ENCODE measurements at regions not wholly inside any gene's neighbourhood (a gene's known extent, or its start where the extent isn't known, plus 50 kb on each side); places are given as distances from the start of the nearest gene placed in this dataset.
"Not testable (repeated sequence)": the region's sequence is repeated elsewhere in the genome, so short reads cannot be mapped to it uniquely, and the experiment has no call there.

- Histone ChIP-seq H3K18ac (ENCODE audit: low read length) (no peak overlapping the region), H4K8ac (ENCODE audit: low read depth, low read length) (no peak overlapping the region), H3K9ac (ENCODE audit: low read depth, low read length, poor library complexity) (no peak overlapping the region), H3K27me3 (ENCODE audit: control insufficient read depth in 3 of 3, insufficient read depth in 3 of 3, low read depth in 1 of 3, low read length in 3 of 3) (no peaks in the 10 kb centered on the region), H3K36me3 (replicated peaks in 1 of 2; ENCODE audit: control insufficient read depth in 2 of 2, insufficient read depth in 2 of 2, low read length in 2 of 2) (no peaks in the 10 kb centered on the region), H2AFZ (ENCODE audit: low read length) (no peak overlapping the region), H3K23ac (ENCODE audit: low read depth, low read length, poor library complexity) (no peak overlapping the region), H2BK15ac (ENCODE audit: low read length) (no peak overlapping the region), H3K4me3 (ENCODE audit: low read length in 2 of 2) (no peak overlapping the region), H2BK120ac (ENCODE audit: low read depth, low read length) (no peak overlapping the region), H2BK12ac (ENCODE audit: low read length) (no peak overlapping the region), H3K9me3 (replicated peaks in 1 of 2; ENCODE audit: control insufficient read depth in 2 of 2, insufficient read depth in 1 of 2, low read depth in 1 of 2, low read length in 2 of 2) (no peaks in the 10 kb centered on the region), H3K4me2 (ENCODE audit: insufficient read depth, low read length, poor library complexity, severe bottlenecking) (no peak overlapping the region), H3K14ac (ENCODE audit: low read length) (no peak overlapping the region), H3K4me1 (ENCODE audit: control insufficient read depth in 2 of 2, insufficient read depth in 1 of 2, low read depth in 1 of 2, low read length in 2 of 2) (no peaks in the 10 kb centered on the region), H3K79me1 (ENCODE audit: low read depth, low read length) (no peaks in the 10 kb centered on the region), H2AK5ac (ENCODE audit: low read depth, low read length) (no peak overlapping the region), H3K4ac (ENCODE audit: low read length) (no peak overlapping the region), H4K91ac (ENCODE audit: low read depth, low read length, poor library complexity) (no peak overlapping the region), H2BK5ac (ENCODE audit: low read length) (no peak overlapping the region), H3K27ac (replicated peaks; ENCODE audit: low read length) (no peak overlapping the region)
- WGBS, 2 donors (ENCODE audit: extremely low coverage in 2 of 2, insufficient read length in 2 of 2, insufficient replicate concordance in 1 of 2): no CpG with 5 or more reads among the region's 1 CpG
- DNase-seq (ENCODE audit: low spot score): no peak
These were observed 64.8 kb downstream of the MAD2L1 start for GRCh38 chr4:120001850-120002249.

- no peak for DNase-seq (ENCODE audit: low spot score)
- WGBS, 2 donors (ENCODE audit: extremely low coverage in 2 of 2, insufficient read length in 2 of 2, insufficient replicate concordance in 1 of 2): no CpG with 5 or more reads among the region's 6 CpGs
- no peak overlapping the region for H3K4me3 ChIP-seq (ENCODE audit: low read length in 2 of 2)
These were observed 65.9 kb downstream of the MAD2L1 start for GRCh38 chr4:120000591-120001296.

GRCh38 chr4:119996024-119996423 lies 70.6 kb downstream of the MAD2L1 start:
- not testable (repeated sequence) for H3K14ac ChIP-seq (ENCODE audit: low read length)

More at GRCh38 chr4:120000591-120001296, 65.9 kb downstream of the MAD2L1 start:
- H2AFZ ChIP-seq (ENCODE audit: low read length): no peak overlapping the region
- H4K91ac ChIP-seq (ENCODE audit: low read depth, low read length, poor library complexity): no peak overlapping the region
- H3K18ac ChIP-seq (ENCODE audit: low read length): no peak overlapping the region
- H3K4ac ChIP-seq (ENCODE audit: low read length): no peak overlapping the region
- no peak overlapping the region for H2BK120ac ChIP-seq (ENCODE audit: low read depth, low read length)
- no peak overlapping the region for H2BK12ac ChIP-seq (ENCODE audit: low read length)
- H3K79me1 ChIP-seq (ENCODE audit: low read depth, low read length): no peaks in the 10 kb centered on the region
- no peak overlapping the region for H2BK5ac ChIP-seq (ENCODE audit: low read length)
- H2AK5ac ChIP-seq (ENCODE audit: low read depth, low read length): no peak overlapping the region
- no peaks in the 10 kb centered on the region for H3K27me3 ChIP-seq (ENCODE audit: control insufficient read depth in 3 of 3, insufficient read depth in 3 of 3, low read depth in 1 of 3, low read length in 3 of 3)
- no peak overlapping the region for H3K27ac ChIP-seq (replicated peaks; ENCODE audit: low read length)
- H3K4me2 ChIP-seq (ENCODE audit: insufficient read depth, low read length, poor library complexity, severe bottlenecking): no peak overlapping the region
- no peak overlapping the region for H3K14ac ChIP-seq (ENCODE audit: low read length)
- H3K9ac ChIP-seq (ENCODE audit: low read depth, low read length, poor library complexity): no peak overlapping the region
- no peak overlapping the region for H2BK15ac ChIP-seq (ENCODE audit: low read length)
- H3K9me3 ChIP-seq (replicated peaks in 1 of 2; ENCODE audit: control insufficient read depth in 2 of 2, insufficient read depth in 1 of 2, low read depth in 1 of 2, low read length in 2 of 2): no peaks in the 10 kb centered on the region
- no peak overlapping the region for H4K8ac ChIP-seq (ENCODE audit: low read depth, low read length)
- no peak overlapping the region for H3K23ac ChIP-seq (ENCODE audit: low read depth, low read length, poor library complexity)
- no peaks in the 10 kb centered on the region for H3K4me1 ChIP-seq (ENCODE audit: control insufficient read depth in 2 of 2, insufficient read depth in 1 of 2, low read depth in 1 of 2, low read length in 2 of 2)
- H3K36me3 ChIP-seq (replicated peaks in 1 of 2; ENCODE audit: control insufficient read depth in 2 of 2, insufficient read depth in 2 of 2, low read length in 2 of 2): no peaks in the 10 kb centered on the region

GRCh38 chr4:119984996-119985395 lies 81.7 kb downstream of the MAD2L1 start:
- Histone ChIP-seq H2AK5ac (ENCODE audit: low read depth, low read length) (no peak overlapping the region), H3K9me3 (replicated peaks in 1 of 2; ENCODE audit: control insufficient read depth in 2 of 2, insufficient read depth in 1 of 2, low read depth in 1 of 2, low read length in 2 of 2) (no peaks in the 10 kb centered on the region), H3K9ac (ENCODE audit: low read depth, low read length, poor library complexity) (no peak overlapping the region), H3K79me1 (ENCODE audit: low read depth, low read length) (no peaks in the 10 kb centered on the region), H3K4me2 (ENCODE audit: insufficient read depth, low read length, poor library complexity, severe bottlenecking) (no peak overlapping the region), H2BK120ac (ENCODE audit: low read depth, low read length) (no peak overlapping the region), H3K18ac (ENCODE audit: low read length) (no peak overlapping the region), H3K4me3 (ENCODE audit: low read length in 2 of 2) (no peak overlapping the region), H3K4me1 (ENCODE audit: control insufficient read depth in 2 of 2, insufficient read depth in 1 of 2, low read depth in 1 of 2, low read length in 2 of 2) (no peaks in the 10 kb centered on the region), H3K4ac (ENCODE audit: low read length) (no peak overlapping the region), H3K14ac (ENCODE audit: low read length) (no peak overlapping the region), H2BK12ac (ENCODE audit: low read length) (no peak overlapping the region), H3K36me3 (replicated peaks in 1 of 2; ENCODE audit: control insufficient read depth in 2 of 2, insufficient read depth in 2 of 2, low read length in 2 of 2) (no peaks in the 10 kb centered on the region), H2AFZ (ENCODE audit: low read length) (no peak overlapping the region), H4K91ac (ENCODE audit: low read depth, low read length, poor library complexity) (no peak overlapping the region), H3K27me3 (ENCODE audit: control insufficient read depth in 3 of 3, insufficient read depth in 3 of 3, low read depth in 1 of 3, low read length in 3 of 3) (no peaks in the 10 kb centered on the region), H2BK5ac (ENCODE audit: low read length) (no peak overlapping the region), H3K27ac (replicated peaks; ENCODE audit: low read length) (no peak overlapping the region), H4K8ac (ENCODE audit: low read depth, low read length) (no peak overlapping the region), H3K23ac (ENCODE audit: low read depth, low read length, poor library complexity) (no peak overlapping the region), H2BK15ac (ENCODE audit: low read length) (no peak overlapping the region)
- DNase-seq (ENCODE audit: low spot score): no peak
- WGBS, 2 donors (ENCODE audit: extremely low coverage in 2 of 2, insufficient read length in 2 of 2, insufficient replicate concordance in 1 of 2): no CpG with 5 or more reads among the region's 2 CpGs

More at GRCh38 chr4:119996024-119996423, 70.6 kb downstream of the MAD2L1 start:
- not testable (repeated sequence) for H2BK15ac ChIP-seq (ENCODE audit: low read length); H3K79me1 ChIP-seq (ENCODE audit: low read depth, low read length); H3K27me3 ChIP-seq (ENCODE audit: control insufficient read depth in 3 of 3, insufficient read depth in 3 of 3, low read depth in 1 of 3, low read length in 3 of 3); H2AK5ac ChIP-seq (ENCODE audit: low read depth, low read length); H2BK12ac ChIP-seq (ENCODE audit: low read length); H4K8ac ChIP-seq (ENCODE audit: low read depth, low read length); DNase-seq (ENCODE audit: low spot score); H3K4me1 ChIP-seq (ENCODE audit: control insufficient read depth in 2 of 2, insufficient read depth in 1 of 2, low read depth in 1 of 2, low read length in 2 of 2); H3K23ac ChIP-seq (ENCODE audit: low read depth, low read length, poor library complexity); H3K4ac ChIP-seq (ENCODE audit: low read length); H3K4me2 ChIP-seq (ENCODE audit: insufficient read depth, low read length, poor library complexity, severe bottlenecking); H3K18ac ChIP-seq (ENCODE audit: low read length); H3K9ac ChIP-seq (ENCODE audit: low read depth, low read length, poor library complexity); H3K4me3 ChIP-seq (ENCODE audit: low read length in 2 of 2); H3K27ac ChIP-seq (replicated peaks; ENCODE audit: low read length); H3K9me3 ChIP-seq (replicated peaks in 1 of 2; ENCODE audit: control insufficient read depth in 2 of 2, insufficient read depth in 1 of 2, low read depth in 1 of 2, low read length in 2 of 2); H4K91ac ChIP-seq (ENCODE audit: low read depth, low read length, poor library complexity); H2BK120ac ChIP-seq (ENCODE audit: low read depth, low read length); H3K36me3 ChIP-seq (replicated peaks in 1 of 2; ENCODE audit: control insufficient read depth in 2 of 2, insufficient read depth in 2 of 2, low read length in 2 of 2); H2BK5ac ChIP-seq (ENCODE audit: low read length); H2AFZ ChIP-seq (ENCODE audit: low read length)
- no CpG with 5 or more reads among the region's 10 CpGs for WGBS, 2 donors (ENCODE audit: extremely low coverage in 2 of 2, insufficient read length in 2 of 2, insufficient replicate concordance in 1 of 2)
